ENCODE measurements at regions not wholly inside any gene's neighbourhood (a gene's known extent, or its start where the extent isn't known, plus 50 kb on each side); places are given as distances from the start of the nearest gene placed in this dataset.

DNA sequence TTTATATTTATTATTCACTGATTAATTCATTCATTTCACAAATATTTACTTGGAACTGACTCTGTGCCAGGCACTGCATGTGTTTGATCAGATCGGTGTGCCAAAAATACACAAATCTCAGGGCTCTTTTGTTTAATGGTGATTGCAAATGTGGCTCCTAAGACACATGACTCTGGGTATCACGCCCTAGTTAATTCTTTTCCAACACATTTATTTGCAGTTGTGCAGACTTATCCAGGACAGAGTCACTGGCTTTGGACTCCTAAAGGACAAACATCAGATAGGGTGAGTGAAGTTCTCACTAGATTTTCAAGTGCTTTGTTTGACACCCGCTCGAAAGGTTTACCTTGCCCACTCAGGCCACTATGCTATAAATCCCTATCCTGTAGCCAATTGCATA is 335.5 kb downstream of the BARHL2 start:
- no peak for TF ChIP-seq EZH2 (IDR thresholded peaks at IDR 0.05)
- no peak for TF ChIP-seq POLR2AphosphoS5 (IDR thresholded peaks at IDR 0.05; ENCODE audit: borderline replicate concordance, low read depth, low read length)
